OCI-LY3 (cell line): ENCODE measurements at regions not wholly inside any gene's neighbourhood (a gene's known extent, or its start where the extent isn't known, plus 50 kb on each side); places are given as distances from the start of the nearest gene placed in this dataset.

Experiments used
- H2AFZ ChIP-seq: fragments of 200-600, 300-600 bp; shearing (Covaris generic); 2 replicates; pipeline ENCODE4 v1.6.0; 2014; ENCODE audit warnings: antibody characterized with exemption, low read depth, low read length
- H3K27ac ChIP-seq: fragments of 200-600, 300-600 bp; sonication (generic); 2 replicates; pipeline ENCODE4 v1.5.1; 2014; ENCODE audit warnings: mild to moderate bottlenecking, low read length, moderate library complexity, mixed read lengths
- H3K27me3 ChIP-seq: fragments of 200-600, 300-600 bp; sonication (generic); 2 replicates; pipeline ENCODE4 v1.6.1; 2014; ENCODE audit warnings: low read depth, low read length, mixed read lengths
- H3K36me3 ChIP-seq: fragments of 200-600, 300-600 bp; sonication (generic); replicated peaks from 2 replicates; pipeline ENCODE3; 2014; ENCODE audit warnings: low read depth, low read length, mixed read lengths
- H3K4me1 ChIP-seq: fragments of 300-600, 200-600 bp; sonication (generic); 2 replicates; pipeline ENCODE4 v1.6.1; 2014; ENCODE audit warnings: low read length, mixed read lengths
- H3K4me2 ChIP-seq: fragments of 200-600, 300-600 bp; sonication (generic); 2 replicates; pipeline ENCODE4 v1.6.1; 2014; ENCODE audit warnings: low read length, mixed read lengths
- H3K4me3 ChIP-seq: fragments of 300-600, 200-600 bp; sonication (generic); 2 replicates; pipeline ENCODE4 v1.5.1; 2014; ENCODE audit warnings: antibody characterized with exemption, mild to moderate bottlenecking, low read length, moderate library complexity
- H3K79me2 ChIP-seq: fragments of 300-600, 200-600 bp; shearing (Covaris generic); 2 replicates; pipeline ENCODE4 v1.6.1; 2014; ENCODE audit warnings: mild to moderate bottlenecking, low read length, mixed read lengths
- H3K9ac ChIP-seq: fragments of 300-600, 200-600 bp; shearing (Covaris generic); 2 replicates; pipeline ENCODE4 v1.6.0; 2014; ENCODE audit warnings: mild to moderate bottlenecking, low read length, moderate library complexity
- H3K9me3 ChIP-seq: fragments of 200-600, 300-600 bp; shearing (Covaris generic); 2 replicates; pipeline ENCODE4 v1.6.1; 2014; ENCODE audit warnings: low read length, mixed read lengths; ENCODE audit not compliant: insufficient read depth
- H4K20me1 ChIP-seq: fragments of 200-600, 300-600 bp; sonication (generic); 2 replicates; pipeline ENCODE4 v1.6.1; 2016; ENCODE audit warnings: low read length, mixed read lengths; ENCODE audit not compliant: insufficient read depth
- EZH2phosphoT487 ChIP-seq: fragments of 200-600 bp; shearing (Covaris generic); IDR thresholded peaks from 2 replicates; pipeline ENCODE4 v1.6.1; 2018; ENCODE audit warnings: antibody characterized with exemption, mixed run types, low read depth
- TF ChIP-seq, protein P1 (sequence below): fragments of 200-600, 300-600 bp; sonication (generic); IDR thresholded peaks from 2 replicates; pipeline ENCODE4 v1.5.1; 2014; ENCODE audit warnings: antibody characterized with exemption, low read length, low read depth

DNA sequence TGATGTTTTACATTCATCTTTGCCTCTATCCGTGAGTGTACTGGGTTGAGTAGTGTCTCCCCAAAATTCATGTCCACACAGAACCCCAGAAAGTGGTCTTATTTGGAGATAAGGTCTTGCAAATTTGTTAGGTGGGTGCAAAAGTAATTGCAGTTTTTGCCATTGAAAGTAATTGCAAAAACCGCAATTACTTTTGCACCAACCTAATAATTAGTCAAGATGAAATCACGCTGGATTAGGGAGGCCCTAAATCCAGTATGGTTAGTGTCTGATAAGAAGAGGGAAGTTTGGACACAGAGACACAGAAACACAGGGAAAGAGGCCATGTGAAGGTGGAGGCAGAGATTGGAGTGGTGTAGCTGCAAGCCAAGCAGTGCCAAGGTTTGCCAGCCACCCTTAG lies 57.8 kb upstream of the SPRED2 start:
- no peak overlapping the region for H3K9ac ChIP-seq
- H3K4me3 ChIP-seq = no peak overlapping the region
- H3K27me3 ChIP-seq = peaks cover 28% of the 10 kb centered on the region
- no peak overlapping the region for H3K4me2 ChIP-seq
- no peaks in the 10 kb centered on the region for H3K36me3 ChIP-seq
- H2AFZ ChIP-seq = no peak overlapping the region
- no peaks in the 10 kb centered on the region for H3K4me1 ChIP-seq
- H3K9me3 ChIP-seq = 0 out of 2 replicates have a peak, but pooled peaks cover 3% of the 10 kb centered on the region
- no peaks in the 10 kb centered on the region for H3K79me2 ChIP-seq
- no peaks in the 10 kb centered on the region for H4K20me1 ChIP-seq
- TF ChIP-seq EZH2phosphoT487 = no peak
- TF ChIP-seq, protein P1, sequence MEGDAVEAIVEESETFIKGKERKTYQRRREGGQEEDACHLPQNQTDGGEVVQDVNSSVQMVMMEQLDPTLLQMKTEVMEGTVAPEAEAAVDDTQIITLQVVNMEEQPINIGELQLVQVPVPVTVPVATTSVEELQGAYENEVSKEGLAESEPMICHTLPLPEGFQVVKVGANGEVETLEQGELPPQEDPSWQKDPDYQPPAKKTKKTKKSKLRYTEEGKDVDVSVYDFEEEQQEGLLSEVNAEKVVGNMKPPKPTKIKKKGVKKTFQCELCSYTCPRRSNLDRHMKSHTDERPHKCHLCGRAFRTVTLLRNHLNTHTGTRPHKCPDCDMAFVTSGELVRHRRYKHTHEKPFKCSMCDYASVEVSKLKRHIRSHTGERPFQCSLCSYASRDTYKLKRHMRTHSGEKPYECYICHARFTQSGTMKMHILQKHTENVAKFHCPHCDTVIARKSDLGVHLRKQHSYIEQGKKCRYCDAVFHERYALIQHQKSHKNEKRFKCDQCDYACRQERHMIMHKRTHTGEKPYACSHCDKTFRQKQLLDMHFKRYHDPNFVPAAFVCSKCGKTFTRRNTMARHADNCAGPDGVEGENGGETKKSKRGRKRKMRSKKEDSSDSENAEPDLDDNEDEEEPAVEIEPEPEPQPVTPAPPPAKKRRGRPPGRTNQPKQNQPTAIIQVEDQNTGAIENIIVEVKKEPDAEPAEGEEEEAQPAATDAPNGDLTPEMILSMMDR = no peak
- no peak overlapping the region for H3K27ac ChIP-seq

DNA sequence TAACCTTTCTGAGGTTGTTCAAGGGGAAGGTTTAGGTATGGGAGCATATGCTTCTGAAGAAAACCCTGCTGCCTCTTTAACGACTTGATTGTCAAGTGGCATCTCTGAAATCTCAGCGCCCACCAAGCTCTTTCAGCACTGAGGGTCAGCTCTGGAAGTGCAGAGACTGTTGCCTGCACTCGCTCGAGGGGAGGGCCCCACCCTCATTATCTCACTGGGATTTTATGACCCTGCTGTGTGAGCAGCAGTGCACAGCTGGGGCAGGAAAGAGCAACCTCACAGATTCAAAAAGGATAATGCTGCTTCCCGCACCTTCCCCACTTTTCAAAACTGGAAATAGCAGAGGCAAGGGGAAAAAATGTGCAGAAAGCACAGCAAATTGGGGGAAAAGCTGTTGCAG lies 56.9 kb upstream of the SPRED2 start:
- no peak for TF ChIP-seq EZH2phosphoT487
- TF ChIP-seq, protein P1 = no peak
- peaks cover 20% of the 10 kb centered on the region for H3K27me3 ChIP-seq
- no peak overlapping the region for H3K4me3 ChIP-seq
- H2AFZ ChIP-seq = no peak overlapping the region
- H3K4me2 ChIP-seq = no peak overlapping the region
- H3K36me3 ChIP-seq = no peaks in the 10 kb centered on the region
- H3K79me2 ChIP-seq = no peaks in the 10 kb centered on the region
- 0 out of 2 replicates have a peak, but pooled peaks cover 3% of the 10 kb centered on the region for H3K9me3 ChIP-seq
- no peak overlapping the region for H3K9ac ChIP-seq
- H3K4me1 ChIP-seq = no peaks in the 10 kb centered on the region
- H4K20me1 ChIP-seq = no peaks in the 10 kb centered on the region
- H3K27ac ChIP-seq = no peak overlapping the region

DNA sequence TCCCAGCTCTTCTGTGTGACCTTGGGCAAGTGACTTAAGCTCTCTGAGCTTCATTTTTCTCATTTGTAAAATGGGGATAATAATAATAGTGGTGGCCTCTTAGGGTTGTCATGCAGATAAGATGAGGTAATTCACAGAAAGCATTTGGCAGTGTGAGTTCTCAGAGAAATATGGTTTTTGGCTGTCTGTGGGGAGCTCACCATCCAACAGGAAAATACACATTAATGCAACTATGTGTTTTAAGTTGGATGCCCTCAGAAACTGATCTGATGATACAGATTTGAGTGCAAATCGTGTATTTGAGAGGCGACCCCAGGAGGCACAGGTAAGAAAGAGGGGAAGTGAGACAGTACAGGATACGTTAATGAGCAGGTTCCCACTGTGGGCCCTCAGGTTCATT lies 56.1 kb upstream of the SPRED2 start:
- no peak overlapping the region for H3K9ac ChIP-seq
- H3K4me2 ChIP-seq = no peak overlapping the region
- H4K20me1 ChIP-seq = no peaks in the 10 kb centered on the region
- peaks cover 22% of the 10 kb centered on the region for H3K27me3 ChIP-seq
- H3K4me3 ChIP-seq = no peak overlapping the region
- no peaks in the 10 kb centered on the region for H3K4me1 ChIP-seq
- H3K27ac ChIP-seq = no peak overlapping the region
- no peaks in the 10 kb centered on the region for H3K79me2 ChIP-seq
- H3K36me3 ChIP-seq = no peaks in the 10 kb centered on the region
- TF ChIP-seq, protein P1 = no peak
- no peak for TF ChIP-seq EZH2phosphoT487
- 0 out of 2 replicates have a peak, but pooled peaks cover 3% of the 10 kb centered on the region for H3K9me3 ChIP-seq
- no peak overlapping the region for H2AFZ ChIP-seq

DNA sequence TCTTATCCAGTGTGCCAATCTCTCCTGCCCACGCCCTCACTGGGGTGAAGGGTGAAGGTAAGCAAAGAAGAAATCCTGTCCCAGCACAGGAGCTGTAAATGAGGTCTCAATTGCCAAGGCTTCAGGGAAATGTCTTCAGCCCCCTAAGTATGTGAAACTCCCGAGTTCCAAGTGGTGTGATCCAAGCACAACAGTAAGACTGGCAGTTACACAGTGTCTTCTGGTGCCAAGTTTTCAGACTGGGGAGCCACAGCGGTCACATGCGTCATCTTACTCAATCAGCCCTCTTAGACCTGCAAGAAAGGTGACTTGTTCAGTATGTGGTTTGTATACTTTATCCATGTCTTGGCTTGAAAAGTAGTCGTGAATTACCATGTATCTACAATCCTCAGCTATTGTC lies 55.0 kb upstream of the SPRED2 start:
- Histone ChIP-seq H3K36me3 (no peaks in the 10 kb centered on the region), H3K9me3 (0 out of 2 replicates have a peak, but pooled peaks cover 3% of the 10 kb centered on the region), H2AFZ (no peak overlapping the region), H3K9ac (no peak overlapping the region), H3K4me2 (no peak overlapping the region), H3K79me2 (no peaks in the 10 kb centered on the region), H3K27me3 (peaks cover 17% of the 10 kb centered on the region), H3K27ac (no peak overlapping the region), H3K4me1 (no peaks in the 10 kb centered on the region), H4K20me1 (no peaks in the 10 kb centered on the region), H3K4me3 (no peak overlapping the region)
- TF ChIP-seq, protein P1 = no peak
- TF ChIP-seq EZH2phosphoT487 = no peak
